IPS DF 6.9 (cell line): ENCODE measurements at regions not wholly inside any gene's neighbourhood (a gene's known extent, or its start where the extent isn't known, plus 50 kb on each side); places are given as distances from the start of the nearest gene placed in this dataset.
"Not testable (repeated sequence)": the region's sequence is repeated elsewhere in the genome, so short reads cannot be mapped to it uniquely, and the experiment has no call there.

Source experiments
- DNase-seq: peaks from one replicate; pipeline ENCODE4 v3.0.0-alpha.2; 2013; ENCODE audit warnings: low read depth, low spot score
- H3K27ac ChIP-seq: one replicate; pipeline ENCODE4 v1.5.1; 2013; ENCODE audit warnings: low read length, control low read depth
- H3K27me3 ChIP-seq: 2 replicates; pipeline ENCODE4 v1.6.1; 2013; ENCODE audit warnings: mild to moderate bottlenecking, low read length; ENCODE audit not compliant: control insufficient read depth, insufficient read depth
- H3K36me3 ChIP-seq: 2 replicates; pipeline ENCODE4 v1.6.1; 2013; ENCODE audit warnings: low read length; ENCODE audit not compliant: control insufficient read depth, insufficient read depth
- H3K4me1 ChIP-seq: 2 replicates; pipeline ENCODE4 v1.6.1; 2013; ENCODE audit warnings: low read length; ENCODE audit not compliant: control insufficient read depth, insufficient read depth
- H3K4me3 ChIP-seq: 2 replicates; pipeline ENCODE4 v1.5.1; 2013; ENCODE audit warnings: mild to moderate bottlenecking, low read length
- H3K9me3 ChIP-seq: 2 replicates; pipeline ENCODE4 v1.6.1; 2013; ENCODE audit warnings: low read length, inconsistent platforms; ENCODE audit not compliant: control insufficient read depth, insufficient read depth
- WGBS: extraction: QIAGEN DNeasy Blood & Tissue Kit; methylation state at CpG from one replicate; pipeline ENCODE4 v1.1.7; 2013; ENCODE audit warnings: mixed read lengths, missing lambda C conversion rate; ENCODE audit not compliant: insufficient read length, insufficient coverage; 5-methylcytosine and 5-hydroxymethylcytosine counted together

DNA sequence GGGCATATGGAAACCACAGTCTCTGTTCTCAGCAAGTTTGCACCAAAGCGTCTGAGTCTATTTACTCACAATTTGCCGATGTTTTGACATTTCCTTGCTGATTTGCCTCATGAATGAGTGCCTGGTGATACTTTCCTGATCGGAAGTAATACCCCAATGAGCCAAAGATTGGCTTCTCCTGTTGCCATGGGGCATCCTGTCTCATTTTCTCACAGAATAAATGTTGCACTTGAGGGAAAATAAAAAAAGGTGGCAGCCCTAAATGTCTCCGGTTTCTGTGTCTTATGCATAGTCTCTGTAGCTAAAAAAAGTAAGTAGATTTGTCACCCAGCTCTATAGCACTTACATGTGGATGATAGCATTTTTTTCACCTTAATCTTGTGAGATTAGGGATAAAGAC, 73.7 kb upstream of the CADPS start:
- no peak overlapping the region for H3K27ac ChIP-seq
- DNase-seq: no peak
- peaks cover 3% of the 10 kb centered on the region; the same call in 1 of the 2 replicates for H3K36me3 ChIP-seq
- H3K9me3 ChIP-seq: no peaks in the 10 kb centered on the region
- peaks cover 3% of the 10 kb centered on the region; the same call in 1 of the 2 replicates for H3K4me1 ChIP-seq
- WGBS: no CpG with 5 or more reads among the region's 4 CpGs
- H3K4me3 ChIP-seq: no peak overlapping the region
- no peaks in the 10 kb centered on the region for H3K27me3 ChIP-seq

DNA sequence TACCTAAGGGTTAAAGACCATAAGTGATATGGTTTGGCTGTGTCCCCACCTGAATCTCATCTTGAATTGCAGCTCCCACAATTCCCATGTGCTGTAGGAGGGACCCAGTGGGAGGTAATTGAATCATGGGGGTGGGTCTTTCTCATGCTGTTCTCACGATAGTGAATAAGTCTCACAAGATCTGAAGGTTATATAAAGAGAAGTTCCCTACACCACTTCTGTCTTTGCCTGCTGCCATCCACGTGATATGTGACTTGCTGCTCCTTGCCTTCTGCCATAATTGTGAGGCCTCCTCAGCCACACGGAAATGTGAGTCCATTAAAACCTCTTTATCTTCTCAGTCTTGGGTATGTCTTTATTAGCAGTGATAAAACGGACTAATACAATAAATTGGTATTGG, 75.0 kb upstream of the CADPS start:
- no peaks in the 10 kb centered on the region for H3K9me3 ChIP-seq
- H3K27me3 ChIP-seq: no peaks in the 10 kb centered on the region
- H3K4me1 ChIP-seq: peaks cover 3% of the 10 kb centered on the region; the same call in 1 of the 2 replicates
- DNase-seq: no peak
- no peak overlapping the region for H3K27ac ChIP-seq
- H3K36me3 ChIP-seq: peaks cover 3% of the 10 kb centered on the region; the same call in 1 of the 2 replicates
- no CpG with 5 or more reads among the region's 4 CpGs for WGBS
- H3K4me3 ChIP-seq: peak overlapping the region; percentile 19; the same call in 1 of the 2 replicates

DNA sequence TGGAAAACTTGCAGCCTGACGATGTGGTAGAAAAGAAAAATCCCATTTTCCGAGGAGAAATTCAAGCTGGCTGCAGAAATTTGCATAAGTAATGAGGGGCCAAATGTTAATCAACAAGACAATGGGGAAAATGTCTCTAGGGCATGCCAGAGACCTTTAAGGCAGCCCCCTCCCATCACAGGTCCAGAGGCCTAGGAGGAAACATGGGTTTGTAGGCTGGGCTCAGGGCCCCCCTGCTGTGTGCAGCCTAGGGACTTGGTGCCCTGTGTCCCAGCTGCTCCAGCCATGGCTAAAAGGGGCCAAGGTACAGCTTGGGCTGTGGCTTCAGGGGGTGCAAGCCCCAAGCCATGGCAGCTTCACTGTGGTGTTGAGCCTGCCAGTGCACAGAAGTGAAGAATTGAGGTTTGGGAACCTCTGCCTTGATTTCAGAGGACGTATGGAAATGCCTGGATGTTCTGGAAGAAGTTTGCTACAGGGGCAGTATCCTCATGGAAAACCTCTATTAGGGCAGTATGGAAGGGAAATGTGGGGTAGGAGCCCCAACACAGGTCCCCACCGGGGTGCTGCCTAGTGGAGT, 75.9 kb upstream of the CADPS start:
- Histone ChIP-seq H3K4me1 (peaks cover 3% of the 10 kb centered on the region; the same call in 1 of the 2 replicates), H3K36me3 (peaks cover 3% of the 10 kb centered on the region; the same call in 1 of the 2 replicates), H3K4me3 (peak overlapping the region; percentile 19; the same call in 1 of the 2 replicates), H3K9me3 (no peaks in the 10 kb centered on the region), H3K27ac (no peak overlapping the region), H3K27me3 (no peaks in the 10 kb centered on the region)
- WGBS: no CpG with 5 or more reads among the region's 4 CpGs
- no peak for DNase-seq

DNA sequence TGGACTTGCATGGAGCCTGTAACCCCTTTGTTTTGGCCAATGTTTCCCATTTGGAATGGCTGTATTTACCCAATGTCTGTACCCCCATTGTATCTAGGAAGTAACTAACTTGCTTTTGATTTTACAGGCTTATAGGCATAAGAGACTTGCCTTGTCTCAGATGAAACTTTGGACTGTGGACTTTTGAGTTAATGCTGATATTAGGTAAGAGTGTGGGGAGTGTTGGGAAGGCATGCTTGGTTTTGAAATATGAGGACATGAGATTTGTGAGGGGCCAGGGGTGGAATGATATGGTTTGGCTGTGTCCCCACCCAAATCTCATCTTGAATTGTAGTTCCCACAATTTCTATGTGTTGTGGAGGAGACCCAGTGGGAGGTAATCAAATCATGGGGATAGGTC, 76.7 kb upstream of the CADPS start:
- H3K36me3 ChIP-seq, H3K27me3 ChIP-seq, DNase-seq, H3K9me3 ChIP-seq, H3K4me1 ChIP-seq, H3K4me3 ChIP-seq, H3K27ac ChIP-seq: not testable (repeated sequence)

DNA sequence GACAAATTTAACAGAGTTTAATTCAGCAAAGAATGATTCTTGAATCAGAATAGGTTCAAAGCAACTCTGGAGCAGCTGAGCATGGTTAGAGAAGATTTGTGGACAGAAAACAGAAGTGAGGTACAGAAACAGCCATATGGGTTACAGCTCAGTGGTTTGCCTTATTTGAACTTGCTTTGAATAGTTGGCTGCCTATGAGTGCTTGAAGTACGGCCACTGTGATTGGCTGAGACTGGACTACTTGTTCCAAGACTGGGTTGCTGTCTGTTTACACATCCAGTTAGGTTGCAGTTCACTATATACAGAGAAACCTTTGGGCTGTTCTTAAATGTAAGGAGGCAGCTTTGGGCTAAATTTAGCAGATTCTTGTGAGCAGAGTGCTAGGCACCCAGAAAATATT, 79.4 kb upstream of the CADPS start:
- WGBS: no CpG with 5 or more reads among the region's 1 CpG
- DNase-seq: no peak
- Histone ChIP-seq H3K36me3 (peaks cover 8% of the 10 kb centered on the region; the same call in 1 of the 2 replicates), H3K4me3 (no peak overlapping the region), H3K27me3 (no peaks in the 10 kb centered on the region), H3K27ac (no peak overlapping the region), H3K4me1 (peaks cover 6% of the 10 kb centered on the region; the same call in 1 of the 2 replicates), H3K9me3 (no peaks in the 10 kb centered on the region)

DNA sequence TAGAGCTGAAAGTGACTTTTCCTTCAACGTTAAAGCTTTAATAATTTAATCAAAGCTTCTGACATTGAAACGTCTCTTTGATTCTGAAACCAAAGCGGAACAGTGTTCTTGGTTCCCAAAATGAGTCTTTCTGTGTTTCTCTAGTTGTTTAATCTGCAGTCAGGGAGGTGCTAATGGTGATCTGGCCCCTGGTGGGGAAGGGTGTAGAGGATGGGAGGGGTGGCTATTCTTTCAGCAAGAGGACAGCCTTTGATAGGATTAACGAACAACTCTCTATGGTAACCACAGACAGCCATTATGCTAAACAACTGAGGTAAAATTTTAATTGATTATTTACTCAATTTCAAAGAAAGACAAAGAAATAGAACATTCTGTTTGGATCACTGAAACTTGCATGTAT, 79.9 kb upstream of the CADPS start:
- Histone ChIP-seq H3K4me3 (no peak overlapping the region), H3K9me3 (no peaks in the 10 kb centered on the region), H3K4me1 (peaks cover 6% of the 10 kb centered on the region; the same call in 1 of the 2 replicates), H3K27me3 (no peaks in the 10 kb centered on the region), H3K27ac (no peak overlapping the region), H3K36me3 (peaks cover 8% of the 10 kb centered on the region; the same call in 1 of the 2 replicates)
- no CpG with 5 or more reads among the region's 4 CpGs for WGBS
- DNase-seq: no peak

DNA sequence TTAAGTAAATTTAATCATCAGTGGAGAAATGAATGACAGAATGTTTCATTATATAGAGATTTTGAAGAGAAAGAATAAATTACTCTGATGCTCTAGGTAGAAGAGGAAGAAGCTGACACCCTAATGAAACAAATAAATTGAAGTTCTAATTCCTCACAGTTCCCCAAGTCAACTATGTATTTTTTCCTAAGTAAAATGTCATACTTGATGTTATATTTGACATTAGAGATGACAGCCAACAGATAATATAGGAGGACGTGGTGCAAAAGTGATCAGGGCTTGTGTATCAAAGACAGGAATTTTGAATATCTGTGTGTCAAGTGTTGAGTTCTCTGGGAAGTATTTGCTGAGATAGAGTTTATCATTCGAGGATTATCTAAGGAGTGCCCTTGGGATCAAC, 81.2 kb upstream of the CADPS start:
- no peak for DNase-seq
- Histone ChIP-seq H3K36me3 (peaks cover 8% of the 10 kb centered on the region; the same call in 1 of the 2 replicates), H3K4me1 (peaks cover 5% of the 10 kb centered on the region; the same call in 1 of the 2 replicates), H3K27me3 (no peaks in the 10 kb centered on the region), H3K4me3 (no peak overlapping the region), H3K9me3 (no peaks in the 10 kb centered on the region), H3K27ac (no peak overlapping the region)
- no CpG with 5 or more reads among the region's 2 CpGs for WGBS

DNA sequence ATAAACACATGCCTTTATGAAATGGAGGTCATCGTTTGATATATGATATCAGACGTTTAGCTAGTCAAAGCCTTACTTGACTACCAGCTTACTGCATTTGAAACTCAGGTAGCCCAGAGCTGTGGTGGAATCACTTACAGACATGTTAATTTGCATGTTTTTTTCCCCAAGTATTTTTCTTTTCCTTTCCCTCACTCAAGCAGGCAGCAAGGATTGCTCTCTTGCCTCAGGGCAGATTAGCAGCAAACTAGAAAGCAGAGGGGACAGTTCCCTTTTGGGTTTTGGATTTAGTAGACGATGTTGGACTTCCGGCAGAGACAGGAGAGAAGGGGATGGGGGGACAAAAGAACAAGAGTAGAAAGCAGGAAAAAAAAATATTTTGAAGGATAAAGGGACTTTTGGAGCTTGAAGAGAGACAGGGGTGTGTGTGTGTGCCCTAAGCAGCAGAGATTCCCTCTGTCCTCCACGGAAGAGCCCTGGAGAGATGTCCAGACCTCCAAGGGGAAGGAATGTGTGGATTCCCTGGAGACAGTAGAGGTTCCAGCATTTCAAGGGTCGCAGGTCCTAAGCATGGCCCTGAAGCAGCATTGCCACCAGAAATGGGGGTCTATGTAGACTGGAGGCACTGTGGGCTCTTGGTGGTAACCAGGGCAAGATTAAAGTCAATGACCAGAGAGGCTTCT, 86.8 kb upstream of the CADPS start:
- no peaks in the 10 kb centered on the region for H3K27me3 ChIP-seq
- no CpG with 5 or more reads among the region's 6 CpGs for WGBS
- peaks cover 4% of the 10 kb centered on the region; the same call in 1 of the 2 replicates for H3K36me3 ChIP-seq
- H3K4me1 ChIP-seq: peaks cover 4% of the 10 kb centered on the region; the same call in 1 of the 2 replicates
- H3K9me3 ChIP-seq: no peaks in the 10 kb centered on the region
- DNase-seq: no peak
- no peak overlapping the region for H3K27ac ChIP-seq
- no peak overlapping the region for H3K4me3 ChIP-seq

DNA sequence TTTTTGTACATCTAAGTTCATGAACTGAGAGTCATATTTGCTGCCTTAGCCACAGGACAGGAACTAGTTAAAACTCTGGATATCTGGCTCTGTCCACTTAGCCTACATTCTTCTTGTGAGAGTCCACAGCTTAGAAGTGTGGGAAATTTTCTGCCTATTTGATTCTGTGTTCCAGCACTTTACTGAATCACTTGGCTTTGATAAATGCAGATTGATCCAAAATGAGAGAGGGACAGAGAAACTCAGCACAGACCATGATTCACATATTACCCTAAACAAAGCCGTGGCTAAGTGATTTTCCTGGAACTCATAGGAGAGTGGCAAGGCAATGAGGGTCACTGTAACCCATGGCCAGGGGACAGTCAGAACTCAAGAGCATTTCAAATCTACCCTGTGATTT, 87.5 kb upstream of the CADPS start:
- peaks cover 2% of the 10 kb centered on the region; the same call in 1 of the 2 replicates for H3K4me1 ChIP-seq
- H3K9me3 ChIP-seq: no peaks in the 10 kb centered on the region
- H3K4me3 ChIP-seq: no peak overlapping the region
- no peak for DNase-seq
- H3K27ac ChIP-seq: no peak overlapping the region
- H3K36me3 ChIP-seq: no peaks in the 10 kb centered on the region; the same call in 1 of the 2 replicates
- WGBS: no CpG with 5 or more reads among the region's 1 CpG
- no peaks in the 10 kb centered on the region for H3K27me3 ChIP-seq

DNA sequence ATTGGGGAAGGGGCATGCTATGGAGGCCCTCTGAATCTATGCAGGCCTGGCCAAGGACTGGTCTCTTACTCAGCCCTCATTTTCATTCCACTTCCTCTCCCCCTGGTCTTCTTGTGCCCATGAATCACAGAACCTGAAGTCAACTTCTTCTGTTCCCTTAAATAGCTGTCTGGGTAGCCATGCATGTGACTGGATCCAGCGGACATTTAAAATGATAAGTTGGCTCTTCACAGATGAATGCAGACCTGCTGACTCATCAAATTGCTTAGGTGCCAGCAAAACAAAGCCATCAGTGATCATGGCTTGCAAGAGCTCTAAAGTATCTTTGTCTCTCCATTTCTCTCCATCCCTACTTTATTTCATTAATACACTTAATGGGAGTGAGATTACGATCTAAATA, 90.1 kb upstream of the CADPS start:
- DNase-seq: no peak

More for the DNA sequence above, 90.1 kb upstream of the CADPS start:
- Histone ChIP-seq H3K4me3 (no peak overlapping the region), H3K27me3 (no peaks in the 10 kb centered on the region; the same call in 1 of the 2 replicates), H3K9me3 (no peaks in the 10 kb centered on the region), H3K36me3 (no peaks in the 10 kb centered on the region; the same call in 1 of the 2 replicates), H3K27ac (no peak overlapping the region), H3K4me1 (peaks cover 2% of the 10 kb centered on the region; the same call in 1 of the 2 replicates)
- no CpG with 5 or more reads among the region's 2 CpGs for WGBS
